Iris pigment epithelial cell (primary cell): ENCODE measurements at regions not wholly inside any gene's neighbourhood (a gene's known extent, or its start where the extent isn't known, plus 50 kb on each side); places are given as distances from the start of the nearest gene placed in this dataset.
A peak's percentile ranks its signal among the peaks of the same experiment; 100 is the strongest.
"Not testable (repeated sequence)": the region's sequence is repeated elsewhere in the genome, so short reads cannot be mapped to it uniquely, and the experiment has no call there.

Source experiments
- DNase-seq: peaks from one replicate; pipeline ENCODE4 v3.0.0-alpha.2; 2011; ENCODE audit warnings: low read depth

- no peak for DNase-seq
Measured at GRCh38 chr2:14424478-14425390, 207.8 kb upstream of the LRATD1 start.

- no peak for DNase-seq
Measured at GRCh38 chr2:14425869-14426268, 206.6 kb upstream of the LRATD1 start.

GRCh38 chr2:14428056-14428455 lies 204.5 kb upstream of the LRATD1 start:
- peak; percentile 87 for DNase-seq

GRCh38 chr2:14433946-14434495 lies 198.5 kb upstream of the LRATD1 start:
- no peak for DNase-seq

GRCh38 chr2:14445670-14446069 lies 186.8 kb upstream of the LRATD1 start:
- no peak for DNase-seq

GRCh38 chr2:14448340-14448739 lies 184.2 kb upstream of the LRATD1 start:
- no peak for DNase-seq

- DNase-seq, result peak; percentile 3
Measured at GRCh38 chr2:14451312-14451711, 181.2 kb upstream of the LRATD1 start.

- DNase-seq, result no peak
Measured at GRCh38 chr2:14454202-14454601, 178.3 kb upstream of the LRATD1 start.

- no peak for DNase-seq
Measured at GRCh38 chr2:14459786-14460325, 172.7 kb upstream of the LRATD1 start.

GRCh38 chr2:14475994-14476393 lies 156.5 kb upstream of the LRATD1 start:
- no peak for DNase-seq

- DNase-seq, result no peak
Measured at GRCh38 chr2:14479486-14479885, 153.0 kb upstream of the LRATD1 start.

GRCh38 chr2:14480120-14480519 lies 152.4 kb upstream of the LRATD1 start:
- DNase-seq, result no peak

GRCh38 chr2:14480906-14481305 lies 151.6 kb upstream of the LRATD1 start:
- DNase-seq, result no peak

GRCh38 chr2:14492920-14493503 lies 139.5 kb upstream of the LRATD1 start:
- peak; percentile 90 for DNase-seq

GRCh38 chr2:14494759-14495158 lies 137.8 kb upstream of the LRATD1 start:
- DNase-seq, result no peak

GRCh38 chr2:14501061-14501460 lies 131.5 kb upstream of the LRATD1 start:
- no peak for DNase-seq

GRCh38 chr2:14506955-14507354 lies 125.6 kb upstream of the LRATD1 start:
- not testable (repeated sequence) for DNase-seq

GRCh38 chr2:14511541-14511940 lies 121.0 kb upstream of the LRATD1 start:
- DNase-seq, result no peak

GRCh38 chr2:14513903-14514302 lies 118.6 kb upstream of the LRATD1 start:
- DNase-seq, result no peak

- DNase-seq, result peak; percentile 96
Measured at GRCh38 chr2:14516844-14517243, 115.7 kb upstream of the LRATD1 start.

GRCh38 chr2:14517731-14518130 lies 114.8 kb upstream of the LRATD1 start:
- DNase-seq, result no peak

GRCh38 chr2:14520385-14520945 lies 112.1 kb upstream of the LRATD1 start:
- DNase-seq, result no peak
